Neural progenitor cell (in vitro differentiated cells): ENCODE measurements at regions not wholly inside any gene's neighbourhood (a gene's known extent, or its start where the extent isn't known, plus 50 kb on each side); places are given as distances from the start of the nearest gene placed in this dataset.

ENCODE experiments used
- CTCF ChIP-seq: fragments of 200-600 bp; sonication (generic); IDR thresholded peaks from 2 replicates; pipeline ENCODE4 v1.5.1; 2017; ENCODE audit warnings: antibody characterized with exemption, mild to moderate bottlenecking
- EZH2 ChIP-seq: fragments of 200-600 bp; sonication (generic); IDR thresholded peaks from 2 replicates; pipeline ENCODE4 v1.6.1; 2017; ENCODE audit warnings: antibody characterized with exemption, mild to moderate bottlenecking, moderate library complexity
- EZH2phosphoT487 ChIP-seq: fragments of 200-600 bp; sonication (generic); IDR thresholded peaks from 2 replicates; pipeline ENCODE4 v1.6.1; 2017; ENCODE audit warnings: antibody characterized with exemption

- no peak for TF ChIP-seq CTCF
- no peak for TF ChIP-seq EZH2
- TF ChIP-seq EZH2phosphoT487 = no peak
Observed at GRCh38 chr22:47816863-47817210, 1054.4 kb downstream of the TBC1D22A start.
